ENCODE measurements at regions not wholly inside any gene's neighbourhood (a gene's known extent, or its start where the extent isn't known, plus 50 kb on each side); places are given as distances from the start of the nearest gene placed in this dataset.

- H3K27ac Mint-ChIP-seq: no peak overlapping the region
- H3K4me3 Mint-ChIP-seq: no peak overlapping the region
- DNase-seq: peak; percentile 10
- CTCF ChIA-PET: interaction anchor here (0.6 kb wide), 1 partner anchor 354 kb away, joined by 7 read pairs; no protein-coding TSS in a partner anchor
- intact Hi-C loops (cut with micrococcal nuclease): no loop called here
- H3K9me3 Mint-ChIP-seq: no peaks in the 10 kb centered on the region
- no peaks in the 10 kb centered on the region for H3K36me3 Mint-ChIP-seq (ENCODE audit: low read depth)
- peaks cover 2% of the 10 kb centered on the region for H3K27me3 Mint-ChIP-seq (ENCODE audit: low read depth)
- H3K4me1 Mint-ChIP-seq (ENCODE audit: low read depth): no peaks in the 10 kb centered on the region
Measured at GRCh38 chr4:81905971-81906370, 434.3 kb upstream of the RASGEF1B start.

GRCh38 chr4:81904121-81904520 is 432.4 kb upstream of the RASGEF1B start:
- H3K27ac Mint-ChIP-seq: no peak overlapping the region
- intact Hi-C loops (cut with micrococcal nuclease): no loop called here
- DNase-seq: no peak
- CTCF ChIA-PET: interaction anchor here (1.2 kb wide), 1 partner anchor 9 kb away, joined by 4 read pairs; no protein-coding TSS in a partner anchor
- H3K36me3 Mint-ChIP-seq (ENCODE audit: low read depth): no peaks in the 10 kb centered on the region
- H3K9me3 Mint-ChIP-seq: no peaks in the 10 kb centered on the region
- H3K27me3 Mint-ChIP-seq (ENCODE audit: low read depth): peaks cover 2% of the 10 kb centered on the region
- H3K4me1 Mint-ChIP-seq (ENCODE audit: low read depth): peaks cover 2% of the 10 kb centered on the region
- no peak overlapping the region for H3K4me3 Mint-ChIP-seq

GRCh38 chr4:81903212-81903611 is 431.5 kb upstream of the RASGEF1B start:
- Mint-ChIP-seq H3K4me3 (no peak overlapping the region), H3K27me3 (ENCODE audit: low read depth) (peaks cover 2% of the 10 kb centered on the region), H3K9me3 (no peaks in the 10 kb centered on the region), H3K4me1 (ENCODE audit: low read depth) (peaks cover 6% of the 10 kb centered on the region), H3K36me3 (ENCODE audit: low read depth) (no peaks in the 10 kb centered on the region), H3K27ac (no peak overlapping the region)
- CTCF ChIA-PET: no interaction called here
- intact Hi-C loops (cut with micrococcal nuclease): no loop called here
- DNase-seq: no peak

- CTCF ChIA-PET: no interaction called here
- no peaks in the 10 kb centered on the region for H3K27me3 Mint-ChIP-seq (ENCODE audit: low read depth)
- DNase-seq: no peak
- intact Hi-C loops (cut with micrococcal nuclease): no loop called here
- no peaks in the 10 kb centered on the region for H3K36me3 Mint-ChIP-seq (ENCODE audit: low read depth)
- peaks cover 6% of the 10 kb centered on the region for H3K4me1 Mint-ChIP-seq (ENCODE audit: low read depth)
- H3K27ac Mint-ChIP-seq: no peak overlapping the region
- no peaks in the 10 kb centered on the region for H3K9me3 Mint-ChIP-seq
- no peak overlapping the region for H3K4me3 Mint-ChIP-seq
Measured at GRCh38 chr4:81898862-81899504, 427.3 kb upstream of the RASGEF1B start.

GRCh38 chr4:81896936-81897335 is 425.2 kb upstream of the RASGEF1B start:
- Mint-ChIP-seq H3K36me3 (ENCODE audit: low read depth) (no peaks in the 10 kb centered on the region), H3K4me3 (no peak overlapping the region), H3K27ac (no peak overlapping the region), H3K9me3 (no peaks in the 10 kb centered on the region), H3K27me3 (ENCODE audit: low read depth) (no peaks in the 10 kb centered on the region), H3K4me1 (ENCODE audit: low read depth) (peaks cover 6% of the 10 kb centered on the region)
- CTCF ChIA-PET: no interaction called here
- intact Hi-C loops (cut with micrococcal nuclease): no loop called here
- DNase-seq: no peak

- peaks cover 11% of the 10 kb centered on the region for H3K27me3 Mint-ChIP-seq (ENCODE audit: low read depth)
- H3K9me3 Mint-ChIP-seq: no peaks in the 10 kb centered on the region
- no peak for DNase-seq
- H3K36me3 Mint-ChIP-seq (ENCODE audit: low read depth): no peaks in the 10 kb centered on the region
- CTCF ChIA-PET: no interaction called here
- no peaks in the 10 kb centered on the region for H3K4me1 Mint-ChIP-seq (ENCODE audit: low read depth)
- intact Hi-C loops (cut with micrococcal nuclease): no loop called here
- no peak overlapping the region for H3K27ac Mint-ChIP-seq
- H3K4me3 Mint-ChIP-seq: no peak overlapping the region
Measured at GRCh38 chr4:81891005-81891996, 419.6 kb upstream of the RASGEF1B start.

- Mint-ChIP-seq H3K4me3 (no peak overlapping the region), H3K27me3 (ENCODE audit: low read depth) (peaks cover 16% of the 10 kb centered on the region)
Measured at GRCh38 chr4:81884986-81885385, 413.3 kb upstream of the RASGEF1B start.

GRCh38 chr4:81883530-81884450 is 412.1 kb upstream of the RASGEF1B start:
- Mint-ChIP-seq H3K36me3 (ENCODE audit: low read depth) (no peaks in the 10 kb centered on the region), H3K27ac (no peak overlapping the region), H3K27me3 (ENCODE audit: low read depth) (peaks cover 11% of the 10 kb centered on the region), H3K4me1 (ENCODE audit: low read depth) (peaks cover 5% of the 10 kb centered on the region), H3K9me3 (no peaks in the 10 kb centered on the region), H3K4me3 (no peak overlapping the region)
- no peak for DNase-seq
- intact Hi-C loops (cut with micrococcal nuclease): no loop called here
- CTCF ChIA-PET: interaction anchor here (0.6 to 1.3 kb wide), 5 partner anchors 13 to 97 kb away, joined by 3 to 9 read pairs (median 3); no protein-coding TSS in a partner anchor

More at GRCh38 chr4:81884986-81885385, 413.3 kb upstream of the RASGEF1B start:
- CTCF ChIA-PET: interaction anchor here (0.5 to 1.3 kb wide), 2 partner anchors 28 to 97 kb away, joined by 3 read pairs; no protein-coding TSS in a partner anchor
- Mint-ChIP-seq H3K4me1 (ENCODE audit: low read depth) (peaks cover 5% of the 10 kb centered on the region), H3K27ac (no peak overlapping the region), H3K36me3 (ENCODE audit: low read depth) (no peaks in the 10 kb centered on the region), H3K9me3 (no peaks in the 10 kb centered on the region)
- DNase-seq: no peak
- intact Hi-C loops (cut with micrococcal nuclease): no loop called here

GRCh38 chr4:81883004-81883403 is 411.3 kb upstream of the RASGEF1B start:
- intact Hi-C loops (cut with micrococcal nuclease): no loop called here
- H3K4me3 Mint-ChIP-seq: no peak overlapping the region
- CTCF ChIA-PET: interaction anchor here (0.7 to 1.3 kb wide), 4 partner anchors 12 to 98 kb away, joined by 3 to 9 read pairs (median 4); no protein-coding TSS in a partner anchor
- DNase-seq: no peak
- peaks cover 11% of the 10 kb centered on the region for H3K27me3 Mint-ChIP-seq (ENCODE audit: low read depth)
- peaks cover 5% of the 10 kb centered on the region for H3K4me1 Mint-ChIP-seq (ENCODE audit: low read depth)
- H3K36me3 Mint-ChIP-seq (ENCODE audit: low read depth): no peaks in the 10 kb centered on the region
- H3K9me3 Mint-ChIP-seq: no peaks in the 10 kb centered on the region
- no peak overlapping the region for H3K27ac Mint-ChIP-seq

GRCh38 chr4:81881855-81882621 is 410.3 kb upstream of the RASGEF1B start:
- no peak overlapping the region for H3K4me3 Mint-ChIP-seq
- peaks cover 5% of the 10 kb centered on the region for H3K4me1 Mint-ChIP-seq (ENCODE audit: low read depth)
- no peak overlapping the region for H3K27ac Mint-ChIP-seq
- intact Hi-C loops (cut with micrococcal nuclease): no loop called here
- no peak for DNase-seq
- no peaks in the 10 kb centered on the region for H3K36me3 Mint-ChIP-seq (ENCODE audit: low read depth)
- CTCF ChIA-PET: interaction anchor here (1.1 to 1.3 kb wide), 2 partner anchors 31 to 37 kb away, joined by 4 to 9 read pairs; no protein-coding TSS in a partner anchor
- H3K27me3 Mint-ChIP-seq (ENCODE audit: low read depth): peaks cover 9% of the 10 kb centered on the region
- H3K9me3 Mint-ChIP-seq: no peaks in the 10 kb centered on the region

GRCh38 chr4:81876106-81876505 is 404.4 kb upstream of the RASGEF1B start:
- Mint-ChIP-seq H3K36me3 (ENCODE audit: low read depth) (no peaks in the 10 kb centered on the region), H3K4me1 (ENCODE audit: low read depth) (no peaks in the 10 kb centered on the region), H3K9me3 (no peaks in the 10 kb centered on the region), H3K4me3 (no peak overlapping the region), H3K27me3 (ENCODE audit: low read depth) (no peaks in the 10 kb centered on the region), H3K27ac (no peak overlapping the region)
- CTCF ChIA-PET: no interaction called here
- intact Hi-C loops (cut with micrococcal nuclease): no loop called here
- DNase-seq: no peak

All from activated naive CD4-positive, alpha-beta T cell treated with anti-CD3 and anti-CD28 coated beads for 36 hours (primary cell).